ENCODE measurements at regions not wholly inside any gene's neighbourhood (a gene's known extent, or its start where the extent isn't known, plus 50 kb on each side); places are given as distances from the start of the nearest gene placed in this dataset.

DNA sequence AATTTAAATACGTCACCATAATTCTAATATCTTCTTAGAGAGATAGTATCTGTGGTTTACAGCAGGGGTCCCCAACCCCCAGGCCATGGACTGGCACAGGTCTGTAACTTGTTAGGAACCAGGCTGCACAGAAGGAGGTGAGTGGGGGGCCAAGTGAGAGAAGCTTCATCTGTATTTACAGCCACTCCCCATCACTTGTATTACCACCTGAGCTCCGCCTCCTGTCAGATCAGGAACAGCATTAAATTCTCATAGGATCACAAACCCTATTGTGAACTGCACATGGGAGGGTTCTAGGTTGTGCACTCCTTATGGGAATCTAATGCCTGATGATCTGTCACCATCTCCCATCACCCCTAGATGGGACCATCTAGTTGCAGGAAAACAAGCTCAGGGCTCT, 282.6 kb downstream of the ICOS start:
- Histone ChIP-seq H3K27ac (no peak overlapping the region), H3K27me3 (no peaks in the 10 kb centered on the region), H3K36me3 (no peaks in the 10 kb centered on the region), H3K9me3 (no peaks in the 10 kb centered on the region), H3K4me1 (no peaks in the 10 kb centered on the region), H3K4me3 (no peak overlapping the region)
- WGBS, 2 donors = 95 to 97% methylated on average over 2 of the region's 2 CpGs
- no peak for DNase-seq
- TF ChIP-seq EP300 (IDR thresholded peaks at IDR 0.05) (no peak), POLR2A (IDR thresholded peaks at IDR 0.05) (no peak), POLR2AphosphoS5 (IDR thresholded peaks at IDR 0.05) (no peak)
- TF ChIP-seq, protein P1, sequence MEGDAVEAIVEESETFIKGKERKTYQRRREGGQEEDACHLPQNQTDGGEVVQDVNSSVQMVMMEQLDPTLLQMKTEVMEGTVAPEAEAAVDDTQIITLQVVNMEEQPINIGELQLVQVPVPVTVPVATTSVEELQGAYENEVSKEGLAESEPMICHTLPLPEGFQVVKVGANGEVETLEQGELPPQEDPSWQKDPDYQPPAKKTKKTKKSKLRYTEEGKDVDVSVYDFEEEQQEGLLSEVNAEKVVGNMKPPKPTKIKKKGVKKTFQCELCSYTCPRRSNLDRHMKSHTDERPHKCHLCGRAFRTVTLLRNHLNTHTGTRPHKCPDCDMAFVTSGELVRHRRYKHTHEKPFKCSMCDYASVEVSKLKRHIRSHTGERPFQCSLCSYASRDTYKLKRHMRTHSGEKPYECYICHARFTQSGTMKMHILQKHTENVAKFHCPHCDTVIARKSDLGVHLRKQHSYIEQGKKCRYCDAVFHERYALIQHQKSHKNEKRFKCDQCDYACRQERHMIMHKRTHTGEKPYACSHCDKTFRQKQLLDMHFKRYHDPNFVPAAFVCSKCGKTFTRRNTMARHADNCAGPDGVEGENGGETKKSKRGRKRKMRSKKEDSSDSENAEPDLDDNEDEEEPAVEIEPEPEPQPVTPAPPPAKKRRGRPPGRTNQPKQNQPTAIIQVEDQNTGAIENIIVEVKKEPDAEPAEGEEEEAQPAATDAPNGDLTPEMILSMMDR (IDR thresholded peaks at IDR 0.05) = no peak
- intact Hi-C loops (cut with DNase I) = no loop called here

DNA sequence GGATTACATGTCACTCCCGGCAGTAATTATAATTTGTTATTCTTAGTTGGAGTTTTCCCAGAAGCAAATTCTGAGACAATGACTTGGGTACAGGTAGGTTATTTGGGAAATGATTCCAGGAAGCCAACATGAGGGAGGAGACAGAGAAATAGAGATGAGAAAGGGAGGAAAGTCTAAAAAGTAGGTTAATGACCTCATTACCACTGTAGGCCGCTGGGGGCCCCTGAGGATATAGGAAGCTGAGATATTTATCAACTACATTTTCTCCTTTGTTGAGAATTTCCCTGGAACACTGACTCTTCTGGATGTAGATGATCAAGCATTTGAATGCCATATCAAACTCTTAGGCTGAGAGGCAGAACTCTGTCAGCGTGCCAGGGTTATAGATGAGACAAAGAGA, 284.3 kb downstream of the ICOS start:
- H3K4me3 ChIP-seq = no peak overlapping the region
- no peak for DNase-seq
- H3K4me1 ChIP-seq = peaks cover 0 to 9% (median 6%) of the 10 kb centered on the region in 4 donors
- H3K9me3 ChIP-seq = no peaks in the 10 kb centered on the region
- WGBS, 2 donors = 90 to 93% methylated on average over 3 of the region's 3 CpGs
- intact Hi-C loops (cut with DNase I) = no loop called here
- H3K27me3 ChIP-seq = no peaks in the 10 kb centered on the region
- H3K27ac ChIP-seq = no peak overlapping the region
- no peaks in the 10 kb centered on the region for H3K36me3 ChIP-seq
- no peak for TF ChIP-seq POLR2A (IDR thresholded peaks at IDR 0.05)
- TF ChIP-seq POLR2AphosphoS5 (IDR thresholded peaks at IDR 0.05) = no peak
- no peak for TF ChIP-seq EP300 (IDR thresholded peaks at IDR 0.05)
- TF ChIP-seq, protein P1 (IDR thresholded peaks at IDR 0.05) = no peak

DNA sequence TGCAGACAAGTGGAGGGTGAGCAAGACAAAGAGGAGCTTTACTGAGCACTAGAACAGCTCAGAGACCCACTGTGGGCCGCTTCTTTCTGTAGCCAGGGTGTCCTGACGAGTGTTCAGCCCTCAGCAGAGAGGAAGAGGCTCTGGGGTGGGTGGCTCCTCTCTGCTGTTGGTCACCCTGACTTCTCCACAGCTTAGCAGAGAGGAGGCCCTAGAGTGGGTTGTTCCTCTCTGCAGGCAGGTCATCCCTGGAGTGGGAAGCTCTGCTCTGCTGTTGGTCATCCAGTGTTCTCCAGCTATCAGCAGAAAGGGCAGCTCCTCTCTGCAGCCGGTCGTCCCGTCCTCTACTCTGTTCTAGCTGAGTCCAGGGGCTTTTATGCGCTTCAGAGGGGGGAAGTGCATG, 286.5 kb downstream of the ICOS start:
- DNase-seq = no peak
- H3K9me3 ChIP-seq = no peaks in the 10 kb centered on the region
- H3K4me1 ChIP-seq = peaks cover 0 to 22% (median 19%) of the 10 kb centered on the region in 4 donors
- H3K27ac ChIP-seq = no peak overlapping the region
- TF ChIP-seq EP300 (IDR thresholded peaks at IDR 0.05) (no peak), POLR2A (IDR thresholded peaks at IDR 0.05) (no peak), POLR2AphosphoS5 (IDR thresholded peaks at IDR 0.05) (no peak)
- TF ChIP-seq, protein P1 (IDR thresholded peaks at IDR 0.05) = no peak
- no peaks in the 10 kb centered on the region for H3K27me3 ChIP-seq
- 91 to 93% methylated on average over 6 of the region's 6 CpGs for WGBS, 2 donors
- intact Hi-C loops (cut with DNase I) = no loop called here
- no peak overlapping the region for H3K4me3 ChIP-seq
- H3K36me3 ChIP-seq = no peaks in the 10 kb centered on the region

DNA sequence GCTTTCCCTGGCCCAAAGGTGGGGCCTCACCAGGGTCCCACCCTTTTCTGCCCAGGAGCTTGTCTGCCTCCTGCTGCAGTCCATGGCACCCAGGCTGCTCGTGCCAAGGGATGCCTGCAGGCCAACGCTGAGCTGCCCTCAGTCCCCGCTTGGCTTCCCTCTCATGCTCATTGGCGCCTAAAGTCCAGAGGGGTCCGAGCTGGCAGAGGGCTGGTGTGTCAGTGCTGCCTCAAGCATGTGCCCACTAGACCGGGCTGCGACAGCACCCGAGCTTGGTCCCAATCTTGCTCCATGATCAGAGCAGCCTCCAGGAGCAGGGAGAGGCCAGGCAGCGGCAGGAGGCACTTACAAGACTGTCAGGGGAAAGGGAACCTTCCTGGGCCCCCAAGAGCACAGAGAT, 287.0 kb downstream of the ICOS start:
- Histone ChIP-seq H3K27ac (no peak overlapping the region), H3K4me3 (no peak overlapping the region), H3K27me3 (no peaks in the 10 kb centered on the region), H3K9me3 (no peaks in the 10 kb centered on the region), H3K4me1 (peaks cover 0 to 22% (median 19%) of the 10 kb centered on the region in 4 donors), H3K36me3 (no peaks in the 10 kb centered on the region)
- TF ChIP-seq, protein P1 (IDR thresholded peaks at IDR 0.05) = no peak
- no peak for TF ChIP-seq POLR2AphosphoS5 (IDR thresholded peaks at IDR 0.05)
- TF ChIP-seq POLR2A (IDR thresholded peaks at IDR 0.05) = no peak
- TF ChIP-seq EP300 (IDR thresholded peaks at IDR 0.05) = no peak
- DNase-seq = no peak
- 92 to 93% methylated on average over 9 of the region's 9 CpGs for WGBS, 2 donors
- intact Hi-C loops (cut with DNase I) = no loop called here

DNA sequence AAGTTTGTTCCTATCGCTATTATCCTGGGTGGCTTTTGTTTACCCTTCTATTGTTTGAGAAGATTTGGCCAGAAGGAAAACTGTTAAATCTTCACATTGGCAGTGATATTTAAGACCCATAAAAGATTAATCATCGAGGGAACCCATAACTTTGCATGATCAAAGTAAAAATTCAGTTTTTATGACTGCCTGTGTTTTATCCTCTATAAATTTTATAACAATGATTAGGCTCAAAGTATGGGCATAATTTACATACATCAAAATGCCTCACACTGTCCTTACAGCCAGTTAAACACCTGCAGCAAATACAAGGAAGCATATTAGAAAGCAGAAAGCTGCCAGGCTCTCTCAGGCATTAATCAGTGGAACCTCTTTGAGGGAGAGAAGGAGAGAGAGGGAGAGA, 289.1 kb downstream of the ICOS start:
- Histone ChIP-seq H3K36me3 (no peaks in the 10 kb centered on the region), H3K4me1 (peaks cover 0 to 22% (median 19%) of the 10 kb centered on the region in 4 donors), H3K9me3 (no peaks in the 10 kb centered on the region), H3K4me3 (no peak overlapping the region), H3K27ac (no peak overlapping the region), H3K27me3 (no peaks in the 10 kb centered on the region)
- TF ChIP-seq EP300 (IDR thresholded peaks at IDR 0.05) = no peak
- no peak for TF ChIP-seq POLR2A (IDR thresholded peaks at IDR 0.05)
- no peak for TF ChIP-seq POLR2AphosphoS5 (IDR thresholded peaks at IDR 0.05)
- TF ChIP-seq, protein P1 (IDR thresholded peaks at IDR 0.05) = no peak
- intact Hi-C loops (cut with DNase I) = no loop called here
- 20 to 64% methylated on average over 2 of the region's 2 CpGs for WGBS, 2 donors
- no peak for DNase-seq
